HPDE6-E6E7 (cell line): ENCODE measurements at regions not wholly inside any gene's neighbourhood (a gene's known extent, or its start where the extent isn't known, plus 50 kb on each side); places are given as distances from the start of the nearest gene placed in this dataset.
"Not testable (repeated sequence)": the region's sequence is repeated elsewhere in the genome, so short reads cannot be mapped to it uniquely, and the experiment has no call there.

Source experiments
- DNase-seq: peaks from one replicate; pipeline ENCODE4 v3.0.0; 2011; ENCODE audit warnings: missing footprints; ENCODE audit errors: extremely low spot score

DNA sequence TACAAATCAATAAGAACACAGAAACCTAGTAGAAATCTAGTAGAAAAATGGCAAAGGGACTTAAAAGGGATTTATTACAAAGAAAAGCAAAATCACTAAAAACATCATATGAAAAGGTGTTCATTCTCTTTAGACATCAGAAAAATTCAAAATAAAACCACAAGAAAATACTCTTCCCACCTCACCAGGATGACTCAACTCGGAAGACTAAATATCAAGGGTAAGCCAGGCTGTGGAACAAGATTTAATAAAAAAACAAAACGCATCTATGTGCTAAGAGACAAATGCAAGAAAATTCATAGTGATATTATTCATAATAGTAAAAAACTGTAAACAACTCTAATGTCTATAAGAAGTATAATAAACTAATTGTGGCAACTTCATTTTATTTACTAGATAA lies 181.6 kb upstream of the GHR start:
- no peak for DNase-seq

- no peak for DNase-seq
Observed at GRCh38 chr5:42242210-42242609, 181.0 kb upstream of the GHR start.

GRCh38 chr5:42242881-42243485 lies 180.3 kb upstream of the GHR start:
- DNase-seq, result no peak

GRCh38 chr5:42252306-42252705 lies 170.9 kb upstream of the GHR start:
- DNase-seq, result no peak

GRCh38 chr5:42259914-42260313 lies 163.3 kb upstream of the GHR start:
- DNase-seq, result not testable (repeated sequence)

DNA sequence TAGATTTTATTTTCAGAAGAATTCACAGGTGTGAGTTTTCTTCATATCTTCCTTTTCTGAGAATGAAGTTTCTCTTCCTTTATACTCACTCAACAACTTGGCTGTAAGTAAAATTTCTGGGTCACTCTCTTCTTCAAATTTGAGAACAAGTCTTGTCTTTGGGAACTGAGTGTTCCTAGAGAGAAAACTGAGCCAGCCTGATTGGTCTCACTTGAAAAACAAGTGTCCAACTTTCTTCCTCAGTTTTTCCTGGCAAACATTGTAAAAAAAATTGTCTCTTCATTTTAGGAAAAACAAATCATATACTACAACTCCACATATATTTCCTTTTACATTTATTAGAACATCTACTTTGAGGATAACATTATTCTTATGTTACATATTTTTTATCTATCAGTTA lies 156.1 kb upstream of the GHR start:
- DNase-seq, result no peak

DNA sequence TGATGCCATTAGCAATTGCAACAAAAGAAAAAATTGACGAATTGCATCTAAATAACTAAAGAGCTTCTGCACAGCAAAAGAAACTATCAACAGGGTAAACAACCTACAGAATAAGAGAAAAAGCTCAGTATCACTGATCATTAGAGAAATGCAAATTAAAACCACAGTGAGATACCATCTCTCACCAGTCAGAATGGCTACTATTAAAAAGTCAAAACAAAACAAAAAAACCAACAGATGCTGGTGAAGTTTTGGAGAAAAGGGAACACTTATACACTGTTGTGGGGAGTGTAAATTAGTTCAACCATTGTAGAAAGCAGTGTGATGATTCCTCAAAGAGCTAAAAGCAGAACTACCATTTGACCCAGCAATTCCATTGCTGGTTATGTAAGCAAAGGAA lies 155.1 kb upstream of the GHR start:
- not testable (repeated sequence) for DNase-seq

DNA sequence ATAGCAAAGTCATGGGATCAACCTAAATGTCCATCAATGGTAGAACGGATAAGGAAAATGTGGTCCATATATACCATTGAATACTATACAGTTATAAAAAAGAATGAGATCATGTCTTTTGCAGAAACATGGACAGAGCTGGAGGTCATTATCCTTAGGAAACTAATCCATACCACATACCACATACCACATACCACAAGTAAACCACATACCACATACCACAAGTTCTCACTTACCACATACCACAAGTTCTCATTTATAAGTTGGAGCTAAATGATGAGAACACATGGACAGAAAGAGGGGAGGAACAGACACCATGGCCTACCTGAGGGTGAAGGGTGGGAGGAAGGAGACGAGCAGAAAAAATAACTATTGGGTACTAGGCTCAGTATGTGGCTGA lies 154.6 kb upstream of the GHR start:
- no peak for DNase-seq

- no peak for DNase-seq
Observed at GRCh38 chr5:42270771-42271170, 152.5 kb upstream of the GHR start.

DNA sequence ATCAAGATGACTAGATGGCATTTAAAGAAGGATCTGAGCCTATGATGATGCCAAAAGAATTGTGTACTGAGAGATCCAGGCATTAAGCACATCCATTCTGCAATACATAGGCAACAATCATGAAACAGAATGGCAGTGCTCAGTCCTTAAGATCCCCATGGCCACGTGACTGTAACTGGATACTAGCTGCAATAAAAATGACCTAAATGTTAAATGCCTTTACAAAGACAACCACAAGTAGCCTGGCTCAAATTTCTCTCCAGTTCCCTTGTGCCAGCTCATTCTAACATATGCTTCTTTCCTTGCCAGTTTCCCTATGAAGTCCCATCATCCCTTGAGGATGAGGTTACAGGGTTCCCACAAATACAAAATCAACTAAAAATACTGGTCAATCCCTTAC lies 148.3 kb upstream of the GHR start:
- DNase-seq, result no peak

DNA sequence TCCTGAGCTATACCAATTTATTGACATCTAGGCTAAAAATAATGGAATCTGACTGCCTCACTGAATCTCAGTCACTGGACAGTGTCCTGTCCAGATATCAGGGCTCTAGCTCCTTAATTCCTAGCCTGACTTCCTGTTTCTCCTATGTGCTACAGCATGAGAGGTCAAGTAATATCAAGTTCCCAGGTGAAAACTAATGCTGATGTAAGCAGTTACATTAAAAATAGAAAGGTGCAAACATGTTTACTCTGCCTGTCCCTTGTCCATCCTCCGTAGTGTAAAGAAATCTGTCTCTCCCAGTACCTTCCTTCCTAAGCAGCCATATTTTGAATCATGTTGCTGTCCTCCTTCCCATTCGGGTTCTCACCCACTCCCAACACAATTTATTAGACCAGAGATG lies 145.9 kb upstream of the GHR start:
- DNase-seq, result no peak

DNA sequence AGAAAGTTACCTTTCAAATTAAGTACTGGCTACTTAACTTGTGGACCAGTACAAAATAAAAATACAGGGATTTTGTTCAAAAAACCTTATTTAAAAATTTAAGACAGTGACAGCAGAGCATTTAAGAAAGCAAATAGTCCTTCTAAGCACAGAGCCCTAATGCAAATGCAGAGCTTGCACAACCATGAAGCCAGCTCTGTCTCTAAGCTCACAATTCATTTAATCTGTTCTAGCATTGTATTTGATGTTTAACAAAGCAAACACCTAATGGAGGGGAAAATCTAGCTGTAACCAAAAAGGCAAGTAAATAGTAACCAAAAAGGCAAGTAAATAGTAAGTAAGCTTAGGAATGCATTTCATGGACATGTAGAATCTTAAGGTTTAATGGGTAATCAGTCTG lies 138.7 kb upstream of the GHR start:
- DNase-seq, result no peak

- no peak for DNase-seq
Observed at GRCh38 chr5:42285230-42285629, 138.0 kb upstream of the GHR start.

- DNase-seq, result no peak
Observed at GRCh38 chr5:42300496-42300895, 122.7 kb upstream of the GHR start.

- DNase-seq, result no peak
Observed at GRCh38 chr5:42301349-42301748, 121.9 kb upstream of the GHR start.

- no peak for DNase-seq
Observed at GRCh38 chr5:42302186-42302585, 121.1 kb upstream of the GHR start.

DNA sequence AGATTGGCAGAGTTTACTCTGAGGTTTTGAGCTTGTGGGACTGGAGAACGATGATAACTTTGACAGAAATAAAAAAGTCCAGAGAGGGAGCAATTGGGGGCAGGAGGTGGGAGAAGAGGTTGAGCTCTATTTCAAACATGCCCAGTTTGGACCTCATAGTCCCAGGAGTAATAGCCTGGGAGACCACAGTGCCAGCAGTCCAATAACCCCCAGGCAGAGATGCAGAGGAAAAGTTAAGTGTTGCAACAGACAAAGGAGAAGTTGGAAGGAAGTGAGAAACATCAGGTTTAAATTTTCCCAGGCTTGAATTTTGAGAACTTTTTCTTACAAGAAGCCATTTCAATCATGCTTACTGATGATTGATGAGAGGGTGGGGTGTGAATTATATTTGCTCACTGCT lies 117.0 kb upstream of the GHR start:
- DNase-seq, result no peak

GRCh38 chr5:42309865-42310264 lies 113.4 kb upstream of the GHR start:
- DNase-seq, result no peak

DNA sequence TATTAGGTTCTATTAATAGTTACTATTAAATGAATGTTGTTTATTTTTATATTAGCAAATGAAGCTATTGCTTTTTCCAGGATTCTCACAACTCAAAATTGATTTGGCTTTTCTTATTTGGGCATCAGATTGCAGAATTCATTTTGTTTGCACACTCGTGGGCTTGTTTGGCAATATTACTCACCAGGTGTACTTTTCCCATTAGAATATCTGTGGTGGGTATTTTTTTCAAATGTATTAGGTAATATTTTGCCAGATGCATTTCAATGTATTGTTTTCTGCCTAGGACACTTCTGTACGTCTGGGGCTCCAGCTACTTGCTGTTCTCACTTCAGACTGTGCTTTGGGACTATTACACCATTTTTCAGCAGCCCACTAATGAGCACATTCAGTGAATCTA lies 108.0 kb upstream of the GHR start:
- no peak for DNase-seq

DNA sequence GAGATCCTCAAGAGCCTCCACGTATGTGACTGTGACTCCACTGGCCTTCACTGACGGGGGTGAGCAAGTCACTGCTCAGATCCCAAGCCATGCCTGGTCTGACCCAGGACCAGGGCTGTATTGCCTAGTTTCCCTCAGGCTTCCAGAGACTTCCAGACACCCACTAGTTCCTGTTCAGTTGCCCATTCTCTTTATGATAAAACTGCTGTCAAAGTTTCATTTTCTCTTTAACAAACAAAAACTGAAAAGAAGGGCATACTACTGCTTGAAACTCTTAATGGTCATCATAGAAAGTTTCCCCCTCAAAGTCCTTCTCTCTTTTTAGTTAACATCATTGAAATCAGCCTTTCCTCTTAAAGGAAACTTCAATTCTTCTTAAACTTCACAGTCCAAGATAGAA lies 105.7 kb upstream of the GHR start:
- no peak for DNase-seq

DNA sequence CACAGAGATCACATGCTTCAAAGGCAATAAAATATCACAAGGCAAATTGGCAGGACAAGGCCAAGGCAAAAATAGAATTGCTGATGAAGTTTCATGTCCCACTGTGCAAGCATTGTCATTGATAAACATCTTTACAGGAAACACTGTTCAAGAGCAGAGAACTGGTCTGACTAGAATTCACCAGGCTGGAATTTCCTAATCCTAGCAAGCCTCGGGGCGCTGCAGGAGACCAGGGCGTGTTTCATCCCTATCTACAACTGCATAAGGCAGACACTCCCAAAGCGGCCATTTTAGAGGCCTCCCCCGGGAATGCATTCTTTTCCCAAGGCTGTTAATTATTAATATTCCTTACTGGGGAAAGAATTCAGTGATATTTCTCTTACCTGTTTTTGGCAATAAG lies 103.7 kb upstream of the GHR start:
- DNase-seq, result not testable (repeated sequence)

- DNase-seq, result no peak
Observed at GRCh38 chr5:42321785-42322184, 101.5 kb upstream of the GHR start.

DNA sequence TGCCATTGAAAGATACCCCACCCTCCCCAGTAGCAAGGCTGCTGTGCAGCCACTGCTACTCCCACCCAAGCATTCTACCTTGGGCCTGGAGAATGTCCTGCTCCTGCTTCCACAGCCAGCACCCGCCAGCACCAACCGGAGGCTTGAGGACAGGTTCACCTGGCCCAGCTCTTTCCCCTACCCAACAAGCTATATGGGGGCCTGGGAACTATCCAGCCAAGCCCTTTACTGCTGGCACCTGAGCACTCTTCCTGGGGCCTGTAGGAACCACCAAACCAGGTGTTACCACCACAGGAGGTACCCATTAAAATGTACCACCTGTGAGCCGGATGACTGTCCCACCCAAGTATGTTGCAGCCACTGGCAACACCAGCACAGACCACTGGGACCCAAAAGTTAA lies 86.1 kb upstream of the GHR start:
- DNase-seq, result no peak

GRCh38 chr5:42337607-42338006 lies 85.6 kb upstream of the GHR start:
- DNase-seq, result no peak

DNA sequence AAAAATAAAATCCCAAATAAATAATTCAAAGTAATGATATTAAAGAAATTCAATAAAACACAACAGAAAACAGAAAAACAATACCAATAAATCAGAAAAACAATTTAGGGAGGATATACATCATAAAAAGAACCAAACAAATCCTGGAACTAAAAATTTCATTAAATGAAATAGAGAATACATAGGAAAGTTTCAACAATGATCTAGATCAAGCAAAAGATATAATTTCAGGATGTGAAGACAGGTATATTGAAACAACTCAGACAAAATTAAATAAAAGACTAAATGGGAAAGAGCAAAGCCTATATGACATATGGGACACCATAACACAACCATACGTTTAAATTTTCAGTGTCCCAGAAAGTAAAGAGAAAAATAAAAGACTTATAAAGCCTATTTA lies 85.1 kb upstream of the GHR start:
- no peak for DNase-seq
